ENCODE measurements at regions not wholly inside any gene's neighbourhood (a gene's known extent, or its start where the extent isn't known, plus 50 kb on each side); places are given as distances from the start of the nearest gene placed in this dataset.
"Not testable (repeated sequence)": the region's sequence is repeated elsewhere in the genome, so short reads cannot be mapped to it uniquely, and the experiment has no call there.

DNA sequence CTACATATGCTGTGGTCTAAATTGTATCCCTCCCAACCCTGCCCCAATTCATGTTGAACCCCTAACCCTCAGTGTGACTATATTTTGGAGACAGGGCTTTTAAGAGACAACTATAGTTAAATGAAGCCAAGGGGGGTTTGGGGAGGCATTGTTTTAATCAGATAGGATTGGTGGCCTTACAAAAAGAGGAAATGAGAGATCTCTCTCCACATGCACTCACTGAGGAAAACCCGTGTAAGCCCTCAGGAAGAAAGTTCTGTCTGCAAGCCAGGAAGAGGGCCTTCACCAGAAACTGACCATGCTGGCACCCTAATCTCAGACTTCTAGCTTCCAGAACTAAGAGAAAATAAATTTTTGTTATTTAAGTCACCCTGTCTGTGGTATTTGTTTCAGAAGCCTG, 276.7 kb downstream of the KIF20B start:
- Histone ChIP-seq H3K4me1 (ENCODE audit: control insufficient read depth, insufficient read depth, low read length) (no peaks in the 10 kb centered on the region), H3K9ac (ENCODE audit: low read length) (no peak overlapping the region), H3K27me3 (replicated peaks; ENCODE audit: control insufficient read depth, insufficient read depth, low read length) (no peaks in the 10 kb centered on the region), H3K36me3 (ENCODE audit: control insufficient read depth, insufficient read depth, low read length, severe bottlenecking) (no peaks in the 10 kb centered on the region), H3K9me3 (ENCODE audit: control insufficient read depth, low read length) (no peaks in the 10 kb centered on the region), H3K4me3 (ENCODE audit: low read length) (no peak overlapping the region)
- DNase-seq (ENCODE audit: low read depth), result no peak

DNA sequence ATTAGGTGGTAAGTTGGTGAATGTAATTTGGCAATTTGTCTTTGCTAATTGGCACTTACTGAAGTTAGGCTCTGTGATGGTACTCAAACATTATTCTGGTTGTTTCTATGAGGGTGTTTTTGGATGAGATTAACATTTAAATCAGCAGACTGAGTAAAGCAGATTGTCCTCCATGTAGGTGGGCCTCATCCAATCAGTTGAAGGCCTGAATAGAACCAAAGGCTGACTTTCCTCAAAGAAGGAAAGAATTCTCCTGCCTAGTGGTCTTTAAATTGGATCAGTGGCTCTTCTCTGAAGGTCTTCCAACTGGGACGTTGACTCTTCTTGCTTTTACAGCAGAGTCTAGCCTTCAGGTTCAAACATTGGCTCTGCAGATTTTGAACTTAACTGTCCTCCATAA, 278.3 kb downstream of the KIF20B start:
- H3K4me1 ChIP-seq (ENCODE audit: control insufficient read depth, insufficient read depth, low read length), result no peaks in the 10 kb centered on the region

DNA sequence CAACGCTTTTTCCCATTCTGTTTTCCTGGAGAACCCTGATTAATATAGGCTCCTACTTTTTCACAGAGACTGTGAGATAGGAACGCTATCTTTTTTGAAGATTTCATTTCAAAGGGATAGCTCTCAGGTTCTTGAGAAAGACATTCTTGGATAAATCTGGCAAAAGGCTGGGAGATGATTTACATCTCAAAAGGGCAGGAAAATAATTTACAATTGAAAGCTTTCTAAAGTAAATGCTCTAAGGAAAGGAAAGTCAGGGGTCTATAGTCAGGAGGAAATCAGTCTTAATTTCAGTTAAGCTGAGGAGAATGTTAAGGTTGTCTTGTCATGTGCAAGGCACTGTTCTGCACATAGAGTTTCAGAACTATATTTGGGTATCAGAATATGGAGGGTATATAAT, 278.8 kb downstream of the KIF20B start:
- Histone ChIP-seq H3K9ac (ENCODE audit: low read length) (no peak overlapping the region), H3K36me3 (ENCODE audit: control insufficient read depth, insufficient read depth, low read length, severe bottlenecking) (no peaks in the 10 kb centered on the region)
- no peak for DNase-seq (ENCODE audit: low read depth)

More for the DNA sequence above, 278.3 kb downstream of the KIF20B start:
- no peaks in the 10 kb centered on the region for H3K9me3 ChIP-seq (ENCODE audit: control insufficient read depth, low read length)
- no peaks in the 10 kb centered on the region for H3K27me3 ChIP-seq (replicated peaks; ENCODE audit: control insufficient read depth, insufficient read depth, low read length)
- no peaks in the 10 kb centered on the region for H3K36me3 ChIP-seq (ENCODE audit: control insufficient read depth, insufficient read depth, low read length, severe bottlenecking)
- no peak overlapping the region for H3K9ac ChIP-seq (ENCODE audit: low read length)
- H3K4me3 ChIP-seq (ENCODE audit: low read length), result no peak overlapping the region
- DNase-seq (ENCODE audit: low read depth), result no peak

DNA sequence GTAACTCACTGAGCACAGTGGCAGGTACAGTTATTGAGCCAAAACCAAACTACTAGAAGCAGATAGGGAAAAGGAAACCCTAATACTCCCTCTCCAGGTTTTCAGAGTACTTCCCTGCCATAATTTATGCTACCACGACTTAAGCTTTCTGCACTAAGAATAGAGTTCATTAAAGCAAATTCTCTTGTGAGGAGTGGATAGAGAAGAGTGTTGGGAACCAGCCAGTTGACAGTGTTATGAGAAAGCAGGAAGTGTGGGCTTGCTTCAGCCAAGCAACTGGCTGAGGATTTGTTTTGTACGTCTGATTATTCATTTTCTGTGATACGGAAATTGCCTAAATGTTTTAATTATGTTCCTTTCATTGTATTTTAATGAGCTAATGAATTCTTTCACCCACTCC, 280.5 kb downstream of the KIF20B start:
- no peaks in the 10 kb centered on the region for H3K4me1 ChIP-seq (ENCODE audit: control insufficient read depth, insufficient read depth, low read length)
- no peaks in the 10 kb centered on the region for H3K27me3 ChIP-seq (replicated peaks; ENCODE audit: control insufficient read depth, insufficient read depth, low read length)
- H3K36me3 ChIP-seq (ENCODE audit: control insufficient read depth, insufficient read depth, low read length, severe bottlenecking), result no peaks in the 10 kb centered on the region
- peaks cover 3% of the 10 kb centered on the region for H3K9me3 ChIP-seq (ENCODE audit: control insufficient read depth, low read length)
- H3K9ac ChIP-seq (ENCODE audit: low read length), result no peak overlapping the region
- H3K4me3 ChIP-seq (ENCODE audit: low read length), result no peak overlapping the region
- DNase-seq (ENCODE audit: low read depth), result no peak

More for the DNA sequence above, 278.8 kb downstream of the KIF20B start:
- Histone ChIP-seq H3K4me3 (ENCODE audit: low read length) (no peak overlapping the region), H3K9me3 (ENCODE audit: control insufficient read depth, low read length) (no peaks in the 10 kb centered on the region), H3K27me3 (replicated peaks; ENCODE audit: control insufficient read depth, insufficient read depth, low read length) (no peaks in the 10 kb centered on the region), H3K4me1 (ENCODE audit: control insufficient read depth, insufficient read depth, low read length) (no peaks in the 10 kb centered on the region)

DNA sequence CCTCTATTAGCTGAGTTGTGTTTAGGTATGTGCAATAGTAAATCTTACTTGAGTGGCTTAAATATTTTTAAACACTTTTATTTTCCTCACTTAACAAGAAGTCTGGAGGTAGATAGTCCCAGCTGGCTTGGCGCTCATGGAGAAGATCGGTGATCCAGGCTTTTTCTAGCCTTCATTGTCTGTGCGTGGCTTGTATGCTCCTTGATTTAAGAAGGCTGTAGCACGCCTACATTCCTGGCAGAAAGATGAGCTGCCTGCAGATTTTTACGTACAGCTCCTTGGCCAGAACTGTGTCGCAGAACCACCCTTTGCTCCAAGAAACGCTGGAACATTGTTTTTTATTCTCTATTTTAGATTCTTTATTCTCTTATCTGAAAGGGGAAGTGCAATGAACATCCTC, 284.1 kb downstream of the KIF20B start:
- Histone ChIP-seq H3K4me1 (ENCODE audit: control insufficient read depth, insufficient read depth, low read length) (no peaks in the 10 kb centered on the region), H3K27me3 (replicated peaks; ENCODE audit: control insufficient read depth, insufficient read depth, low read length) (no peaks in the 10 kb centered on the region), H3K9ac (ENCODE audit: low read length) (no peak overlapping the region), H3K4me3 (ENCODE audit: low read length) (no peak overlapping the region), H3K9me3 (ENCODE audit: control insufficient read depth, low read length) (peaks cover 3% of the 10 kb centered on the region), H3K36me3 (ENCODE audit: control insufficient read depth, insufficient read depth, low read length, severe bottlenecking) (no peaks in the 10 kb centered on the region)
- DNase-seq (ENCODE audit: low read depth), result no peak

DNA sequence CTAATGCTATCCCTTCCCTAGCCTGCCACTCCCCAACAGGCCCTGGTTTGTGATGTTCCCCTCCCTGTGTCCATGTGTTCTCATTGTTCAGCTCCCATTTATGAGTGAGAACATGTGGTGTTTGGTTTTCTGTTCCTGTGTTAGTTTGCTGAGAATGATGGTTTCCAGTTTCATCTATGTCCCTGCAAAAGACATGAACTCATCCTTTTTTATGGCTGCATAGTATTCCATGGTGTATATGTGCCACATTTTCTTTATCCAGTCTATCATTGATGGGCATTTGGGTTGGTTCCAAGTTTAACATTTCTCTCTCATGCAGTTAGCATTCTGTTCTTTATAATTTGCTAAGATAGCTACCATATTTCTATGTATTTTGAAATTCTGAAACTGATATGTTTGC, 287.0 kb downstream of the KIF20B start:
- H3K4me3 ChIP-seq (ENCODE audit: low read length); H3K27me3 ChIP-seq (replicated peaks; ENCODE audit: control insufficient read depth, insufficient read depth, low read length); DNase-seq (ENCODE audit: low read depth); H3K9me3 ChIP-seq (ENCODE audit: control insufficient read depth, low read length); H3K9ac ChIP-seq (ENCODE audit: low read length); H3K4me1 ChIP-seq (ENCODE audit: control insufficient read depth, insufficient read depth, low read length); H3K36me3 ChIP-seq (ENCODE audit: control insufficient read depth, insufficient read depth, low read length, severe bottlenecking): not testable (repeated sequence)

DNA sequence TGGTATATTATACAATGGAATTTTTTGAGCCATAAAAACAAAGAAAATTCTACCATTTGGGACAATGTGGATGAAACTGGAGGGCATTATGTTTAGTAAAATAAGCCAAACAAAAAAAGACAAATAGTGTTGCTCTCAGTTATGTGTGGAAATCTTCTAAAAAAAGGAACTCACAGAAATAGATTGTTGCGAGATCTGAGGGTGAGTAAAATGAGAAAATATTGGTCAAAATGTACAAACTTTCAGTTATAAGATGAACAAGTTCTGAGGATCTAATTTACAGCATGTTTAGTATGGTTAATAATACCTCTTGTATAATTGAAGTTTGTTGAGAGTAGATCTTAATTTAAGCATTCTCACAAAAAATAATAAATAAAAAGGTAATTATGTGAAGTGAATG, 291.2 kb downstream of the KIF20B start:
- no peaks in the 10 kb centered on the region for H3K36me3 ChIP-seq (ENCODE audit: control insufficient read depth, insufficient read depth, low read length, severe bottlenecking)
- H3K27me3 ChIP-seq (replicated peaks; ENCODE audit: control insufficient read depth, insufficient read depth, low read length), result no peaks in the 10 kb centered on the region
- peaks cover 12% of the 10 kb centered on the region for H3K9me3 ChIP-seq (ENCODE audit: control insufficient read depth, low read length)
- no peak overlapping the region for H3K4me3 ChIP-seq (ENCODE audit: low read length)
- H3K4me1 ChIP-seq (ENCODE audit: control insufficient read depth, insufficient read depth, low read length), result no peaks in the 10 kb centered on the region
- H3K9ac ChIP-seq (ENCODE audit: low read length), result no peak overlapping the region
- no peak for DNase-seq (ENCODE audit: low read depth)

DNA sequence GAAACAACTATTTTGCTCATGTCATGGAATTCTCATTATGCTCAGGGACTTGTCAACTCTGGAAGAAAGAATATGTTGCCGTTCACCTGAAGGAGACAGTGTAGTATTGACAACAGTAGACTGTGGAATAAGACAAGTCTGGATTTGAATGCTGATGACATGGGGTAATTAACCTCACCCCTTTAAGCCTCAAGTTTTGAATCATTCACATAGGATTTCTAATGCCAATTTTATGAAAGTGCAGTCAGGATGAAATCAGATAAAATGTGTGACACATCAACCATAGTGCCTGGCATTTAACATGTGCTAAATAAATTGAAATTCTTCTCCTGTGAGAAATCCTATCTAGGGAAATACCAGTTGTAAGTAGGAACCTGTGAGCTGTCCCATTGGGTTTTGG, 305.8 kb downstream of the KIF20B start:
- no peaks in the 10 kb centered on the region for H3K4me1 ChIP-seq (ENCODE audit: control insufficient read depth, insufficient read depth, low read length)
- H3K27me3 ChIP-seq (replicated peaks; ENCODE audit: control insufficient read depth, insufficient read depth, low read length), result no peaks in the 10 kb centered on the region
- H3K9me3 ChIP-seq (ENCODE audit: control insufficient read depth, low read length), result peaks cover 10% of the 10 kb centered on the region
- DNase-seq (ENCODE audit: low read depth), result peak; percentile 5
- H3K9ac ChIP-seq (ENCODE audit: low read length), result no peak overlapping the region
- H3K36me3 ChIP-seq (ENCODE audit: control insufficient read depth, insufficient read depth, low read length, severe bottlenecking), result no peaks in the 10 kb centered on the region
- no peak overlapping the region for H3K4me3 ChIP-seq (ENCODE audit: low read length)

DNA sequence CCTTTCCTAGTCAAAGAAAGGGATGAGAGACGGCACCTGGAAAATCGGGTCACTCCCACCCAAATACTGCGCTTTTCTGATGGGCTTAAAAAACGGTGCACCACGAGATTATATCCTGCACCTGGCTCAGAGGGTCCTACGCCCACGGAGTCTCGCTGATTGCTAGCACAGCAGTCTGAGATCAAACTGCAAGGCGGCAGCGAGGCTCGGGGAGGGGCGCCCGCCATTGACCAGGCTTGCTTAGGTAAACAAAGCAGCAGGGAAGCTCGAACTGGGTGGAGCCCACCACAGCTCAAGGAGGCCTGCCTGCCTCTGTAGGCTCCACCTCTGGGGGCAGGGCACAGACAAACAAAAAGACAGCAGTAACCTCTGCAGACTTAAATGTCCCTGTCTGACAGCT, 309.9 kb downstream of the KIF20B start:
- not testable (repeated sequence) for H3K9me3 ChIP-seq (ENCODE audit: control insufficient read depth, low read length); DNase-seq (ENCODE audit: low read depth); H3K36me3 ChIP-seq (ENCODE audit: control insufficient read depth, insufficient read depth, low read length, severe bottlenecking); H3K4me3 ChIP-seq (ENCODE audit: low read length); H3K4me1 ChIP-seq (ENCODE audit: control insufficient read depth, insufficient read depth, low read length); H3K27me3 ChIP-seq (replicated peaks; ENCODE audit: control insufficient read depth, insufficient read depth, low read length); H3K9ac ChIP-seq (ENCODE audit: low read length)

DNA sequence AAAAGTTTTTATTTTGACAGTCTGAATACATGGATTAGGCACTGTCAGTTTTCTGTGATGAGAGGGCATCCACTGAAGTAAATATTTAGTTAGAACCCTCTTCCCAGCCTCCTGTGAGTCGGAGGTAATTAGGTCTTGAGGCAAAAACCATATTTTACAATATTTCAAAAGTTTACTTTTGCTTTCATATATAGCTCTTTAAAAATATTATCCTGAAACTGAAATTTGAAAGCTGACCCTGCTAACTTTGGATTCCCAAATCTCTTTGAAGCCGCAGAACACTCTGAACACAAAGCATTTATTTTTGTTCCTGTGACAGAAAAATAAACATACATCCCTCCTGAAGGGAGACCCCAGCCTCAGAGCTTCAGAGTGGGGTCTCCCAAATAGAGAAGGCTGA, 317.4 kb downstream of the KIF20B start:
- Histone ChIP-seq H3K4me3 (ENCODE audit: low read length) (no peak overlapping the region), H3K36me3 (ENCODE audit: control insufficient read depth, insufficient read depth, low read length, severe bottlenecking) (no peaks in the 10 kb centered on the region), H3K9me3 (ENCODE audit: control insufficient read depth, low read length) (no peaks in the 10 kb centered on the region), H3K9ac (ENCODE audit: low read length) (no peak overlapping the region), H3K4me1 (ENCODE audit: control insufficient read depth, insufficient read depth, low read length) (no peaks in the 10 kb centered on the region), H3K27me3 (replicated peaks; ENCODE audit: control insufficient read depth, insufficient read depth, low read length) (no peaks in the 10 kb centered on the region)
- DNase-seq (ENCODE audit: low read depth), result no peak

DNA sequence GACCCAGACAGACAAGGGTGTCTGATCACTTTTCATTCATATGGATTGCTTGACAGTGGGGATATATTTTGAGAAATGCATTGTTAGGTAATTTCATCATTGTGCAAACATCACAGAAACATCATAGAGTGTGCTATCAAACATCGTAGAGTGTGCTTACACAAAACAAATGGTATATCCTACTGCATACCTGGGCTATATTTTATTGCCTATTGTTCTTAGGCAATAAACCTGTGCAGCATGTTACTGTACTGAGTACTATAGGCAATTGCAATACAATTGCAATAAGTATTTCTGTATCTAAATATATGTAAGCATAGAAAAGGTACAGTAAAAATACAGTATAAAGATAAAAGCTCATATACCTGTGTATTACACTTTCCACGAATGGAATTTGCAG, 319.1 kb downstream of the KIF20B start:
- no peaks in the 10 kb centered on the region for H3K27me3 ChIP-seq (replicated peaks; ENCODE audit: control insufficient read depth, insufficient read depth, low read length)
- no peaks in the 10 kb centered on the region for H3K4me1 ChIP-seq (ENCODE audit: control insufficient read depth, insufficient read depth, low read length)
- no peaks in the 10 kb centered on the region for H3K36me3 ChIP-seq (ENCODE audit: control insufficient read depth, insufficient read depth, low read length, severe bottlenecking)
- no peak for DNase-seq (ENCODE audit: low read depth)
- H3K4me3 ChIP-seq (ENCODE audit: low read length), result no peak overlapping the region
- no peaks in the 10 kb centered on the region for H3K9me3 ChIP-seq (ENCODE audit: control insufficient read depth, low read length)
- H3K9ac ChIP-seq (ENCODE audit: low read length), result no peak overlapping the region

DNA sequence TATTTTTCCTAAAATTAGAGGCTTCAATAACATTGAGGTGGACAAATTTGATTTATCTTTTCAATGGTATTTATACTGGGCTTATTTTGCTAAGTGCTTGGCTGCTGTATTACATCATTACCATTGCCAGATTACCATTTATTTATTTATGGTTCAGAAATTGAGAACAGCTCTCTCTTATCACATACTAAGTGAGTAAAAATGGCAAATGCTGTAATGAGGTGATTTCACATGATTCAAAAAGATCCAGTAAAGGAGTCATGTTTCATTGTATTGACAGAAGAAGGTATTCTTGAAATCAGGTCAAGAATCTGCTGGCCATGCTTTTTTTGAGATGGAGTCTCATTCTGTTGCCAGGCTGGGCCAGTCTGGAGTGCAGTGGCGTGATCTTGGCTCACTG, 322.6 kb downstream of the KIF20B start:
- H3K4me1 ChIP-seq (ENCODE audit: control insufficient read depth, insufficient read depth, low read length), result no peaks in the 10 kb centered on the region
- DNase-seq (ENCODE audit: low read depth), result no peak

More for the DNA sequence above, 322.6 kb downstream of the KIF20B start:
- no peaks in the 10 kb centered on the region for H3K27me3 ChIP-seq (replicated peaks; ENCODE audit: control insufficient read depth, insufficient read depth, low read length)
- H3K36me3 ChIP-seq (ENCODE audit: control insufficient read depth, insufficient read depth, low read length, severe bottlenecking), result no peaks in the 10 kb centered on the region
- no peaks in the 10 kb centered on the region for H3K9me3 ChIP-seq (ENCODE audit: control insufficient read depth, low read length)
- no peak overlapping the region for H3K9ac ChIP-seq (ENCODE audit: low read length)
- no peak overlapping the region for H3K4me3 ChIP-seq (ENCODE audit: low read length)
